ENCODE measurements at regions not wholly inside any gene's neighbourhood (a gene's known extent, or its start where the extent isn't known, plus 50 kb on each side); places are given as distances from the start of the nearest gene placed in this dataset.

GRCh38 chr22:49212002-49212401 is 615.7 kb downstream of the BRD1 start:
- TF ChIP-seq CTCF (IDR thresholded peaks at IDR 0.05) (no peak), ZFX (IDR thresholded peaks at IDR 0.05; ENCODE audit: borderline replicate concordance) (no peak)
